ENCODE measurements at regions not wholly inside any gene's neighbourhood (a gene's known extent, or its start where the extent isn't known, plus 50 kb on each side); places are given as distances from the start of the nearest gene placed in this dataset.
"Not testable (repeated sequence)": the region's sequence is repeated elsewhere in the genome, so short reads cannot be mapped to it uniquely, and the experiment has no call there.

DNA sequence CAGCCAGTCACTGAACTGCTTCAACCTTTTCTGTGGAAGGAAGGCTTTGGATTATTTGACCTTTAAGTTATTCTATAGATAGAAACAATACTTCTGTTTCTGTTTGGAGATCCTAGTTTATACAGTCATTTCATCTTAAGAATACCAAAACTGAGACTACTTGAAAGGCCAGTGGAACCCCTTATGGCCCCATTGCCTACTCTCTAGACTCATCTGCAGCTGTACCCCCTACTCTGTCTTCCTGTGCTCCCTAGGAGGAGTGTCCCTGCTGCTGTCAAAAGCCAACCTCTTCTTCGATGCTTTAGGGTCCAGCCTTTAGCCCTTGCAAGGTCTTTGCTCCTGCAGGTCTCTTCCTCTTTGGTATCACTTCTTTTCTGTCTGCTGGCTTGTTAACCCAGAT, 169.6 kb downstream of the EDEM1 start:
- no peak for DNase-seq (ENCODE audit: low spot score in 2 of 2, unreplicated experiment in 2 of 2)
- TF ChIP-seq, protein P1, sequence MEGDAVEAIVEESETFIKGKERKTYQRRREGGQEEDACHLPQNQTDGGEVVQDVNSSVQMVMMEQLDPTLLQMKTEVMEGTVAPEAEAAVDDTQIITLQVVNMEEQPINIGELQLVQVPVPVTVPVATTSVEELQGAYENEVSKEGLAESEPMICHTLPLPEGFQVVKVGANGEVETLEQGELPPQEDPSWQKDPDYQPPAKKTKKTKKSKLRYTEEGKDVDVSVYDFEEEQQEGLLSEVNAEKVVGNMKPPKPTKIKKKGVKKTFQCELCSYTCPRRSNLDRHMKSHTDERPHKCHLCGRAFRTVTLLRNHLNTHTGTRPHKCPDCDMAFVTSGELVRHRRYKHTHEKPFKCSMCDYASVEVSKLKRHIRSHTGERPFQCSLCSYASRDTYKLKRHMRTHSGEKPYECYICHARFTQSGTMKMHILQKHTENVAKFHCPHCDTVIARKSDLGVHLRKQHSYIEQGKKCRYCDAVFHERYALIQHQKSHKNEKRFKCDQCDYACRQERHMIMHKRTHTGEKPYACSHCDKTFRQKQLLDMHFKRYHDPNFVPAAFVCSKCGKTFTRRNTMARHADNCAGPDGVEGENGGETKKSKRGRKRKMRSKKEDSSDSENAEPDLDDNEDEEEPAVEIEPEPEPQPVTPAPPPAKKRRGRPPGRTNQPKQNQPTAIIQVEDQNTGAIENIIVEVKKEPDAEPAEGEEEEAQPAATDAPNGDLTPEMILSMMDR (IDR thresholded peaks at IDR 0.05; ENCODE audit: unreplicated experiment) = no peak
- Mint-ChIP-seq H3K27me3 (ENCODE audit: low read depth) (no peaks in the 10 kb centered on the region), H3K27ac (no peak overlapping the region), H3K9me3 (peaks cover 16% of the 10 kb centered on the region), H3K36me3 (no peaks in the 10 kb centered on the region), H3K4me1 (peaks cover 8% of the 10 kb centered on the region), H3K4me3 (no peak overlapping the region)

DNA sequence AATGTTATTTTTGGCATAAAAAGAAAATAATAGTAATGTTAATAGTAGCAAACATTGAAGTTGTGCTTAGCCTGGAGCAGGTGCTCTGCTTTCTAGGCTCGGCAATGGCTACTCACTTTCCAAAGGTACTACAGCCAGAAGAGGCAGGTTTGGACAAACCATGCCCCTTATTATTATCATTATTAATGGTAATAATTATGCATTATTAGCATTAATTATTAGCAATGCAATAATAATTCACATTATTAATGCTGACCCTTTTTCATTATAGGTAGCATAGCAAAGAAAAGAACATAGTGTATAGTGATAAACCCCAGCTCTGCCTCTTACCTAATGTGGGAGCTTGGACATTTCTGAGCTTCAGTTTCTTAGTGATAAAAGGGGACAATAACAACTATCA, 171.4 kb downstream of the EDEM1 start:
- DNase-seq (ENCODE audit: low spot score in 2 of 2, unreplicated experiment in 2 of 2) = no peak
- Mint-ChIP-seq H3K36me3 (no peaks in the 10 kb centered on the region), H3K4me1 (no peaks in the 10 kb centered on the region), H3K27me3 (ENCODE audit: low read depth) (no peaks in the 10 kb centered on the region), H3K4me3 (no peak overlapping the region), H3K27ac (no peak overlapping the region), H3K9me3 (peaks cover 16% of the 10 kb centered on the region)
- TF ChIP-seq, protein P1 (IDR thresholded peaks at IDR 0.05; ENCODE audit: unreplicated experiment) = no peak

DNA sequence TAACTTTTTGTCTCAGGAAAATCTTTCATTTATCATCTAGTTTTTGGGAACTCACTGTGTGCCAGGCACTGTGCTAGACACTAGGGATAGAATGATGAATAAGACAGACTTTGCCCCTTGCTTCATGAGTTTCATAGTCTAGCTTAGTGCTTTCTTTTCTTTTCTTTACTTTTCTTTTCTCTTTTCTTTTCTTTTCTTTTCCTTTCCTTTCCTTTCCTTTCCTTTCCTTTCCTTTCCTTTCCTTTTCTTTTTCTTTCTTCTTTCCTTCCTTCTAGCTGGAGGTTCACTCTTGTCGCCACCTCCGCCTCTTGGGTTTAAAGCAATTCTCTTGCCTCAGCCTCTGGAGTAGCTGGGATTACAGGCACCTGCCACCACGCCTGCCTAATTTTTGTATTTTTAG, 172.9 kb downstream of the EDEM1 start:
- no peak for DNase-seq (ENCODE audit: low spot score in 2 of 2, unreplicated experiment in 2 of 2)
- Mint-ChIP-seq H3K27me3 (ENCODE audit: low read depth) (no peaks in the 10 kb centered on the region), H3K9me3 (peaks cover 16% of the 10 kb centered on the region), H3K27ac (no peak overlapping the region), H3K36me3 (no peaks in the 10 kb centered on the region), H3K4me1 (no peaks in the 10 kb centered on the region), H3K4me3 (no peak overlapping the region)
- TF ChIP-seq, protein P1 (IDR thresholded peaks at IDR 0.05; ENCODE audit: unreplicated experiment) = no peak

DNA sequence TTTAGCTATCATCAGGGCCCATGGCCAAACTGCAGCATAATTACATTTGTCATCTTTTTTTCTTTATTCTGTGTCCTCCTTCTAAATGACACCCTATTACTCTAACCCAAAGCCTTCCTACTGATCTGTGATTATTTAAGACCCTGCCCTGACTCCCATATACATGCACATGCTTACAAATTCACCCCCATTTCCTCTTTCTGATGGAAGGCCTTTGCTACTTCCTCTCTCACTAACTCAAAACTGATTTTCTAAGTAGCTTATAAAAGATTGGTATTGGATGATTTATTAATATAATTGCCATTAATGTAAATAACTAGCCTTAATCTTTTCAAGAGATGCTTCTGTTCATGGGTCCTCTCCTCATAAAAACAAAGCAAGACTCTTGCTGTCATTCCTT, 179.2 kb downstream of the EDEM1 start:
- Mint-ChIP-seq H3K27ac (no peak overlapping the region), H3K4me1 (no peaks in the 10 kb centered on the region), H3K4me3 (no peak overlapping the region), H3K9me3 (peaks cover 3% of the 10 kb centered on the region), H3K36me3 (no peaks in the 10 kb centered on the region), H3K27me3 (ENCODE audit: low read depth) (no peaks in the 10 kb centered on the region)
- DNase-seq (ENCODE audit: low spot score in 2 of 2, unreplicated experiment in 2 of 2) = no peak
- TF ChIP-seq, protein P1 (IDR thresholded peaks at IDR 0.05; ENCODE audit: unreplicated experiment) = no peak

DNA sequence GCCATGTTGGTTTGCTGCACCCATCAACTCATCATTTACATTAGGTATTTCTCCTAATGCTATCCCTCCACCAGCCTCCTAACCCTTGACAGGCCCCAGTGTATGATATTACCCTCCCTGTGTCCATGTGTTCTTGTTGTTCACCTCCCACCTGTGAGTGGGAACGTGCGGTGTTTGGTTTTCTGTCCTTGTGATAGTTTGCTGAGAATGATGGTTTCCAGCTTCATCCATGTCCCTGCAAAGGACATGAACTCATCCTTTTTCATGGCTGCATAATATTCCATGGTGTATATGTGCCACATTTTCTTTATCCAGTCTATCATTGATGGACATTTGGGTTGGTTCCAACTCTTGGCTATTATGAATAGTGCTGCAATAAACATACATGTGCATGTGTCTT, 184.0 kb downstream of the EDEM1 start:
- not testable (repeated sequence) for H3K4me1 Mint-ChIP-seq; H3K4me3 Mint-ChIP-seq; H3K36me3 Mint-ChIP-seq; H3K27ac Mint-ChIP-seq; DNase-seq (ENCODE audit: low spot score in 2 of 2, unreplicated experiment in 2 of 2)
- H3K9me3 Mint-ChIP-seq = peaks cover 20% of the 10 kb centered on the region
- H3K27me3 Mint-ChIP-seq (ENCODE audit: low read depth) = peaks cover 12% of the 10 kb centered on the region

DNA sequence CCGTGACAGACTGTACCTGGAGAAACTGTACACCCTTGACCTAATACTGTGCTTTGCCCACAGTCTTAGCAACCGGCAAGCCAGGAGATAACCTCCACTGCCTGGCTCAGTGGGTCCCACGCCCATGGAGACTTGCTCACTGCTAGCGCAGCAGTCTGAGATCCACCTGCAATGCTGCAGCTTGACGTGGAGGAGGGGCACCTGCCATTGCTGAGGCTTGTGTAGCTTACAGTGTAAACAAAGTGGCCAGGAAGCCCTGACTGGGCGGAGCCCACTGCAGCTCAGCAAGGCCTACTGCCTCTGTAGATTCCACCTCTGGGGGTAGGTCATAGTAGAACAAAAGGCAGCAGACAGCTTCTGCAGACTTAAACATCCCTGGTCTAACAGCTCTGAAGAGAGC, 189.3 kb downstream of the EDEM1 start:
- Mint-ChIP-seq H3K36me3 (peaks cover 3% of the 10 kb centered on the region), H3K27ac (no peak overlapping the region), H3K9me3 (peaks cover 51% of the 10 kb centered on the region), H3K27me3 (ENCODE audit: low read depth) (peaks cover 12% of the 10 kb centered on the region), H3K4me1 (no peaks in the 10 kb centered on the region), H3K4me3 (no peak overlapping the region)
- DNase-seq (ENCODE audit: low spot score in 2 of 2, unreplicated experiment in 2 of 2) = no peak
- TF ChIP-seq, protein P1 (IDR thresholded peaks at IDR 0.05; ENCODE audit: unreplicated experiment) = no peak

DNA sequence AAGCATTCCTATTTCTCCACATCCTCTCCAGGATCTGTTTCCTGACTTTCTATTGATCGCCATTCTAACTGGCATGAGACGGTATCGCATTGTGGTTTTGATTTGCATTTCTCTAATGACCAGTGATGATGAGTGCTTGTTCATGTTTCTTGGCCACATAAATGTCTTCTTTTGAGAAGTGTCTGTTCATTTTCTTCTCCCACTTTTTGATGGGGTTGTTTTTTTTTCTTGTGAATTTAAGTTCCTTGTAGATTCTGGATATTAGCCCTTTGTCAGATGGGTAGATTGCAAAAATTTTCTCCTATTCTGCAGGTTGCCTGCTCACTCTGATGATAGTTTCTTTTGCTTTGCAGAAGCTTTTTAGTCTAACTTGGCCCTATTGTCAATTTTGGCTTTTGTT, 191.8 kb downstream of the EDEM1 start:
- not testable (repeated sequence) for H3K36me3 Mint-ChIP-seq; H3K27me3 Mint-ChIP-seq (ENCODE audit: low read depth); DNase-seq (ENCODE audit: low spot score in 2 of 2, unreplicated experiment in 2 of 2); H3K4me1 Mint-ChIP-seq; H3K27ac Mint-ChIP-seq; H3K4me3 Mint-ChIP-seq
- H3K9me3 Mint-ChIP-seq = peaks cover 50% of the 10 kb centered on the region

DNA sequence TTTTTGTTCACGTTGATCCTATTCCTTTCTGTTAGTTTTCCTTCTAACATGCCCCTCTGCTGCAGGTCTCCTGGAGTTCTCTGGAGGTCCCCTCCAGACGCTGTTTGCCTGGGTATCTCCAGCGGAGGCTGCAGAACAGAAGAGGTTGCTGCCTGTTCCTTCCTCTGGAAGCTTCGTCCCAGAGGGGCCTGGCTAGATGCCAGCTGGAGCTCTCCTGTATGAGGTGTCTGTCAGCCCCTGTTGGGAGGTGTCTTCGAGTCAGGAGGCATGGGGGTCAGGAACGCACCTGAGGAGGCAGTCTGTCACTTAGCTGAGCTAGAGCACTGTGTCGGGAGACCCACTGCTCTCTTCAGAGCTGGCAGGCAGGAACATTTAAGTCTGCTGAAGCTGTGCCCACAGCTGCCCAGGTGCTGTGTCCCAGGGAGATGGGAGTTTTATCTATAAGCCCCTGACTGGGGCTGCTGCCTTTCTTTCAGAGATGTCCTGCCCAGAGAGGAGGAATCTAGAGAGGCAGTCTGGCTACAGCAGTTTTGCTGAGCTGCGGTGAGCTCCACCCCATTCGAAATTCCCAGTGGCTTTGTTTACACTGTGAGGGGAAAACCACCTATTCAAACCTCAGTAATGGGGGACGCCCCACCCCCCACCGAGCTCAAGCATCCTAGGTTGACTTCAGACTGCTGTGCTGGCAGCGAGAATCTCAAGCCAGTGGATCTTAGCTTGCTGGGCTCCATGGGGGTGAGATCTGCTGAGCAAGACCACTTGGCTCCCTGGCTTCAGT, 196.2 kb downstream of the EDEM1 start:
- not testable (repeated sequence) for H3K4me3 Mint-ChIP-seq; H3K27me3 Mint-ChIP-seq (ENCODE audit: low read depth); H3K4me1 Mint-ChIP-seq; H3K27ac Mint-ChIP-seq; H3K36me3 Mint-ChIP-seq; DNase-seq (ENCODE audit: low spot score in 2 of 2, unreplicated experiment in 2 of 2)
- H3K9me3 Mint-ChIP-seq = peaks cover 38% of the 10 kb centered on the region

All from mesothelial cell of epicardium (in vitro differentiated cells).